GM18505 (cell line): ENCODE measurements at regions not wholly inside any gene's neighbourhood (a gene's known extent, or its start where the extent isn't known, plus 50 kb on each side); places are given as distances from the start of the nearest gene placed in this dataset.

ENCODE experiments used
- ATAC-seq: cut with Tn5 transposase; IDR thresholded peaks from one replicate; pipeline ENCODE4 v1.9.1; 2021; ENCODE audit not compliant: unreplicated experiment
- POLR2A ChIP-seq: IDR thresholded peaks from 4 replicates; pipeline ENCODE4 v1.6.1; 2011; ENCODE audit warnings: borderline replicate concordance; ENCODE audit not compliant: insufficient read depth, insufficient read length; ENCODE audit errors: extremely low read depth

GRCh38 chr2:88841224-88841929 is 149.9 kb downstream of the RPIA start:
- ATAC-seq = no peak
- peak; percentile 48 for TF ChIP-seq POLR2A

DNA sequence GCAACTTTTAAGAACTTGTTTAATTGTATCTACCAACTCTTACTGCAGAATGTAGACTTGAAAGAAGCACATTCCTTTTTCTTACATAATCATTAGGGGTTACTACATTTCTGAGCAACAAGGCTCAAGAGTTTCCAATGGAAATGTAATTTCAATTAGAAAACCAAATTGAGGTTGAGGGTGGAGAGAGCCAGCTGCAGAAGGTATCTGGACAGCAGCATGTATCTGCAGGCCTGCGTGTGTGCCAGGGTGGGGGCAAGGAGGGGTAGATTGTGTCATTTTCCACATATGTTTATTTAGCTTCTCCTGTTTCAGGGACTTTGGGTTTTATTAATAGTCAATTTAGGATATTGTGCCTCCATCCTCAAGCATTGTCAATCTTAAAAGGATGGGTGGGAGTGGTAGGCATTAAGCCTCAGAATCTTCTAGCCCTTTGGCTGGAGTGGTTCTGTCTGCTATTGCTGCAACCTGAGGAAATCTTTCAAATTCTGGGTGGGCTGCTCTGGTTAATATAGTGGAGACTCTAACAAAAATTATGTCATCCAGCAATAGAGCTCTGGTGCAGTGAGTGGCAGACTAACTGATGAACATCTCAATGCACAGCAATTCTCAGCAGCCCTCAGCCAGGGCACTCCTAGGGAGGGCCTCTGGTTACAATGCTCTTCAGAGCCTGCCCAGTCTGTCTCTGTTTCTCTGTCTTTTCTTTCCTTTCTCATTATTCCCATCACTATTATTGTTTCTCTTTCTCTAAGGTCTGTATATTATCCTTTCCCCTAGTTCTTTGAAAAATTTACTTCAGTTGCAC is 151.4 kb downstream of the RPIA start:
- peak; percentile 37 for TF ChIP-seq POLR2A
- no peak for ATAC-seq

DNA sequence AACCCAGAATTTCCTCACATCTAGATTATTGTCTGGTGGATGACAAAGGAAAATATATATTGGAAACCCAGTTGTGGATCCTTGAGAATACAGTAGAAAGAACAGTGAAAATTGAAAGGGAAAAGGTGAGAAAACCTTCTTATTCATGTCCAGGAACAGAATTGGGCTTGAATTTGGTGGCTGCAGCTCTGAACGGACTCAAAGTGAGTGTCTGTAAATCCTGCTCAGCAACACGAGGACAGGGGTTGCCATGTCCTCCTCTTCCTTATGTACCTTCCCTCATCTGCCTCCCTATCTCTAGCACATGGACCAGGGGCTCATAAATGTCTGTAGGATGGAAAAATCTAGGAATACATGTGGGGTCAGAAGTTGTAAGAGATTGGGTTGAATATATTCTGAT is 152.2 kb downstream of the RPIA start:
- no peak for ATAC-seq

DNA sequence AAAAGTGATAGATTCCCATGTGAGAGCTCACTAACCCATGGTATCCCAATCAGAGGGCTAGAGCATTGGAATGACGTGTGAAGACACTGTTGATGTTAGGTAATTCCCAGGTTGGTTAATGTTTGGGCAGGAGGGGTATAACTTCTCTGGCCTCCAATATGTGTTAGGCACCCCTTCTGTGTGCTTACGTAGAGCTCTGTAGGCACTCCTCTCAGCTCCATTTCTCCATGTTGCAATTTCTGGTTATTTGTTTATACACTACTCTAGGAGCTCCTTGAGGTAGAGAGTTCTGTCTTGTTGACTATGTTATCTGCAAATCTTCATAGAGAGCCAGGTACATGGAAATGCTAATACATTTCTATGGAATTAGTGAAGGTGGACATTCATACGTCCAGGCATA is 153.5 kb downstream of the RPIA start:
- no peak for ATAC-seq

More for the DNA sequence above, 152.2 kb downstream of the RPIA start:
- no peak for TF ChIP-seq POLR2A

DNA sequence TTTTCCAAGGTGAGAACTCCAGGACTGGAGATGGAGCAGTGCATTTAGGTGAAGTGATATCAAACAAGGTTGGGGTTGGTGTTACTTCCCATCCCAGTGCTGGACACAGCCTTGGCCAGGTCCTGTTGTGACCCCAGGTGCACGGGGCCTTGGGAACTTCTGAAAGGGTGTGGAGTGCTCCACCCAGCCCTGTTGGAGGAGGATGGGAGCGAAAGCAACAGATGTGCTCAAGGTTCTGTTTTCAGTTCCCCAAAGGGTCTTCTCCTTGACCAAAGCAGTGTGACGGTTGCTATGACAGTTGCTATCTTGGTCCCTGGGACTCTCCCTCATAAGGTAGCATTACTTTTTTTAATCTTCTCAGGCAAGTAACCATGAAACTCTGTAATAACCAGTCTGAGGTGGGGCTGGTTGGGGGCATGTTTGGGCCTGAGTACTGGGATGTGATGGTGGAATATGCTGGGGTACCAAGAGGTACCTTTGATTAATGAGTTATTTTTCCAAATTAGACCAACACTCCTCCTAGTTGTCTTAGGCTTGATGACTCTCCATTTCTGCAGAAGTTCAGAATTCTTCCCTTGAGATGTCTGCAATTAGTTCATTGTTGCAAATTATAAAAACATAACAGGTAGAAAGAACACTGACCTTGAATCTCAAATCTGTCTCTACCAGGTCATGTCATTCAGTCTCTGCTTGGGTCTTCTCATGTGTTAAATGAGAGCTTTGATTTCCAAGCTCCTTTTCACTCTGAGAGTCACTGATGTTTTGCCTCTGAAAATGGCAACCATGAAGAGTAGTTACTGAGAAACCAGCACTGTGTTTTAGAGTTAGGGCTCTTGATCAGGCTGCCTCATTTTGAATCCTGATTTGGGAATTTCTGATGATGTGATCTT is 154.5 kb downstream of the RPIA start:
- peak; percentile 87 for ATAC-seq
- peak; percentile 55 for TF ChIP-seq POLR2A

More for the DNA sequence above, 153.5 kb downstream of the RPIA start:
- no peak for TF ChIP-seq POLR2A

GRCh38 chr2:88852753-88853402 is 161.4 kb downstream of the RPIA start:
- no peak for ATAC-seq

GRCh38 chr2:88853403-88853790 is 161.9 kb downstream of the RPIA start:
- no peak for ATAC-seq
- peak; percentile 3 for TF ChIP-seq POLR2A

More at GRCh38 chr2:88852753-88853402, 161.4 kb downstream of the RPIA start:
- peak; percentile 45 for TF ChIP-seq POLR2A

GRCh38 chr2:88854528-88854927 is 163.1 kb downstream of the RPIA start:
- ATAC-seq = no peak
- peak; percentile 42 for TF ChIP-seq POLR2A

DNA sequence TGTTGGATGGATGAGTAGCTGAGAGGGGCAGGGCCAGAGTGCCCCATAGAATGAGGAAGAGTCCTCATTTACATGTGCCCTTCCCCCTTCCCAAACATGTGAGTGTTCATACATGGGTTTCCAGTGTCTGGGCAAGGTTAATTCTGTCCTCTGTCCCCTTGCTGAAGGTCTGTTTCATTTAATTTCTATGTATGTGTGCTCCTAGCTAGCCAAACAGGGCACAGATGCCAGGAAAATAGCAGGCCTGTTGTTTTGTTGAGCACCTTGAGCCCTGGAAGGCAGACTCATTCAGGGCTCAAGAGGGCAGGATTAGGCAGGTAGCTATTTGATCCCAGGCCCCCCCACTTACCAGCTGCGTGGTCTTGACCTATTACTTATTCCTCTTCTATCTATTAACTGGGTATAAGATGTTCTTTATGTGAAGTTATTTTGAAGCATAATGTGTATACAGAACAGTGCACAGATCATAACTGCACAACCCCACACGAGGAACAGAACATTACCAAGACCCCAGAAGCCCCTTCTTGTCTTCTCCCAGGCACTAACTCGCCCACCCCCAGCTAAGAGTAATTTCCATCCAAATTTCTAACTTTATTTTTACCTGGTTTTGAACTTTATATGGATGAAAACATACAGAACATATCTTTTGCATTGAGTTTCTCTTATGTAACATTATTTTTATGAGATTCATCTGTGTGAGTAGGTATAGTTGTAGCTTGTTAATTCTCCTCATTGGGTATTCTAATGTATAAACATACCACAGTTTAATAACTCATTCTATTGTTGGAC is 164.3 kb downstream of the RPIA start:
- no peak for ATAC-seq

DNA sequence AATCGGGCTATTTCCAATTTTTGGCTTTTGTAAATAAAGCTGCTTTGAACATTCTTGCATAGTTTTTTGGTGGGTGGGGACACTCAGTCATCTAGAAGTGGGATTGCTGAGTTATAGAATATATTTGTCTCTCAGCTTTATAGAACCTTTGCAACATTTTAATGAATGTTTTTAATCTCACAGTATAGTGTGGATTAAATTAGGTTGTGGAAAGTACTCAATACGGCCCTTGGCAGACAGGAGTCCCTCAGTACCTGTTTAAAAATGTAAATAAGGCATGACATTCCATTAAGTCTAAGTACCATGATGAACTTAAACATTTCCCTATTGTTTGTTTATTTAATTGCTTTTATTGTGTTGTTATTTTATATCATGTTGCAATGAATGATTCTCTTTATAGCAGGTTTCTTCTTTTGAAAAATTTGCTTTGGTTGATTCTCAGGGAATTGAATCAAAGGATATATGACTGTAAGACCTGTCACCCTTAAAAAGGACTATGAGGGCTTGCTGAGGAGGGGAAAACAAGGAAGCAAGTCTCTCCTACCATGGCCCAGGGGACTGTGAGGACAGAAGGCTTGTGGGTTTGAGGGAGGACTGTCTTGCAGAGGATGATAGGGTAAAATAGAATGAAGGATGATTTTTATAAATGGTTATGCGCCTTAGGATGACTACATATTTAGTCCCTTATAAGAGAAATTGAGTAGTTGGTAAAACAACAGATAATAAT is 165.1 kb downstream of the RPIA start:
- ATAC-seq = no peak
- no peak for TF ChIP-seq POLR2A

More for the DNA sequence above, 164.3 kb downstream of the RPIA start:
- peak; percentile 81 for TF ChIP-seq POLR2A

- TF ChIP-seq POLR2A = peak; percentile 87
- no peak for ATAC-seq
Observed at GRCh38 chr2:88857274-88857741, 165.8 kb downstream of the RPIA start.
